SKM-1 (cell line): ENCODE measurements at regions not wholly inside any gene's neighbourhood (a gene's known extent, or its start where the extent isn't known, plus 50 kb on each side); places are given as distances from the start of the nearest gene placed in this dataset.
"Not testable (repeated sequence)": the region's sequence is repeated elsewhere in the genome, so short reads cannot be mapped to it uniquely, and the experiment has no call there.

ENCODE experiments used
- DNase-seq: peaks from one replicate; lab custom pipeline; 2025; ENCODE audit not compliant: unreplicated experiment; lab: John Stamatoyannopoulos, UW

DNA sequence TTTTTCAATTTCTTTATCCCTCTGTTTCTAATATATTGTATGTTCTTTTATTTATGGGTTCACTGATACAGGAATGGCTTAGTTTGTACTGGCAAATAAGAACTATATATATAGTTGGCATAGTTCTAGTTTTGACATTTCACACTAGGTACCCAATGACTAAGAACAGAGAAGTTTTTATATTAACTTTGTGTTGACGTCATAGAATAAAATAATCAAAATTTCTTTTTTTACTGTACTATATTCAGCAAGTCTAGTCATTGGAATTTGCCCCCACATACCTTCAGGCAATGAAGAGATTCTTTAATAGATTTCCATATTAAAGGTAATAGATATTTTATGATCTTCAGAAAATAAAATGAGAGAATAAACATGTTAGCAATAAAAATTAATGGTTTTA, 713.2 kb downstream of the NOVA1 start:
- no peak for DNase-seq

DNA sequence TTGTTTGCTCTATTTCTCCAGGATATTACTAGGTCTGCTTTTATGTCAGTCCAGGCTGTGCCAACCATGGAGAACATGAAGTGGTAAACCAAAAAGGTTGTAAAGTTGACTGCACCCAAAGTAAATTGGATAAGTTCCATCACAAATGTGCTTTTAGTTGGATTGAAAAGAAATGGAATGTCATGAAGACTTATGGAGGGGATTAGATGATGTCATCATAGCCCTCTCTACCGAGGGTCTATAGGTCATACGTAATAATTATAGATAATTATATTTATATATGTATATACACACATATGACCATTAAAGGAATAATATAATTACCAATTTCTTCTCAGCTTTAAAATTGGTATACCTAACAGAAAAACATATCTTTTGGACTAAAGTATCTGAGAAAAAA, 714.9 kb downstream of the NOVA1 start:
- DNase-seq = no peak

DNA sequence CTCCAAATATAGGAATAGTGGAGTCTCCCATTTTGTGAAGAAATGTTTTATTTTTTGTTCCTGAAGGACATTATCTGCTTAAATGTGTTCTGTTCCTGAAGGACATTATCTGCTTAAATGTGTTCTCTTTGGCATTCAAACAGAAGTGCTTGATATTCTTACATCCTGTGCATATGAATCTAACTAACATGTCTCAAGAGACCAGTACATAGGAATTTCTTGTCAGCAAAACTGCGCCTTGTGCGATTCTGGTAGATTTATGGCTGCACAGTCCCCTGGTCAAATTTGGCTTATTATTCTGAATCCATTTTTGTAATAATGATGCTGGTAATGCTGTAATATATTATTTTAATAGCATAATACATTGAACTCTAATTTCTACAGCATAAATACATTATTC, 722.4 kb downstream of the NOVA1 start:
- DNase-seq = no peak

DNA sequence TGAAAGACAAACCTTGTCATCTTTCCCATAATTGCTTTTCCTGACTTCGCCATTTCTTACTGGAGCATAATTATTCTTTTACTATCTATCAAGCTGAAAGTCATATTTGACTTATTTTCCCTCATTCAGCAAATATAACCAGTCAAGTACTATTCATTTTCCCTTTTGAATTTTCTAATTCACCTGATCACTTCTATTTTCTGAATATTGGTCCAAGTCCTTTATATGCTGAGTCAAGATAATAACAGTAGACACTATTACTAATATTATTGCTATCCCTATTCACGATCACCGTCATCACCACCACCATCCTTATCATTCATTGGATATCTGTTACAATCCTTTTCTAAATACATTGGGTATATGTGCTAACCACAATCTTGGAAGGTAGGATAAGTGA, 728.0 kb downstream of the NOVA1 start:
- no peak for DNase-seq

DNA sequence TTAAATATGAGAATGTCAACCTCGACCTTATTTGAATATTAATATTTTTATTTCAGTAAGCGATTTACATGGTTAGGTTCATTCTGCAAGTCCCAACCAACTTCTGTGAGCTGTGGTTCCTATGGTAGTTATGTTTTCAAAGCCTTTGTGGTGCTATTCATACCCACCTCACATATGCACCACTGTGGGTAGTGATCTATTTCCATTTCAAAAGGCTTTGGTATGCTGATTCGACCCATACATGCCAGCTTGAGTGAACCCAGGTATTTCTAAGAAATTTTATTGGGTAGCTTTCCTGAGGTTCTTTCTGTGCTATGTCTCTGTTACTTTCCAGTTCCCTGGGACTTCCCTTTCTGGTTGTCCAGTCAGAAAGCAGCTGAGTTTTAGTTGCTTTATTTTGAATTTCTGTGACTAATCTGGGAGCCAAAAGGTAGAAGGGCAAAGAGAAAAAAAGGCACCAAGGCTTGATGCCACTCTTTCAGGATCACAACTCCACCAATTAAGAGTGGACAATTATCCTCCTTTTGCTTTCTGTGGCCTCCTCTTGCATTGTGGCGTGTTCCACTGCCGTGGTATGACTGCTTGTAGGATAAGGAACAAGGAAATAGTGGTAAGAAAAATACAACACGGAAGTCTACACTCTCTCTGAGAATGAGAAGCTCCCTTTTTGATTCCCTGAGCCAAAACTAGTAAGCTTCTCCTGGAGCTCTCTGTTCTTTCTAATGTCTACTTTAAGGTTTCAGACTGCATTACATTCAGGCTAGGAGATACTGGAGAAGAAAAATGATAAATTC, 729.1 kb downstream of the NOVA1 start:
- DNase-seq = no peak

DNA sequence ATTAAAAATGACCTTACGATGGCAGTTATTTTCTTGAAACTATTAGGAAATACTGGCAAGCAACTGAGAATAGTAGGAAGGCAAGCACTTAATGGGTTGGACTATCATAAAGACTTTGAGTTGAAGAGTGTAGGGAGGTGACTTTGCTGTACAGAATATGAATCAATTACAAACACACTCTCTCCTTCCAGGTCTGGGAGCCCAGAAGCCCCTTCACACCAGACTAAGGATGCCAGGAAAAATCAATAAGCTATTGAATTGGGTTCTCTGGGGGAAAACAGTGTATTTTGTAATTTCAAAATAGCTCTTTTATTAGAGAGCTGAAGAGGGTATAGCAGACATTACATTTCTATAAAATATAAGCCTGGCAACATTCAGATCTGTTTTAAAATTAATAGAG, 736.4 kb downstream of the NOVA1 start:
- no peak for DNase-seq

DNA sequence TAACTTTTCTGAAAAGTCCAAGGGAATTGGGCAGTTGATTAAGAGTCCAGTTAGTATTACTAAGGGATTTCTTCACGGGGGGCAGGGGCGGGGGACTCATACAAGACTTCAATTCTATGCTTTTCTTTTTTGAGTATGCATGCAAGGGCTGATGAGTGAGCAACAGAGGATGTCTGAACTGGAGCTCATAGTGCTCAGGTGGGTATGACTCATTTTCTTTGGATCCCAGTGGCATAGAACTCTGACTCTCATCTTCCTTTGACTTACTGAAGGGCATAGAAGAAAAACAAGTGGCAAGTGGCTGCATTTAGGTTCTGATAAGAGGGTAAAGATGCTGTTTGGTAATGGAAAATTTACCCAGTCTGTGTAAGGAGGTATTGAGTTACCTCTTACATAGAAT, 749.2 kb downstream of the NOVA1 start:
- DNase-seq = no peak

DNA sequence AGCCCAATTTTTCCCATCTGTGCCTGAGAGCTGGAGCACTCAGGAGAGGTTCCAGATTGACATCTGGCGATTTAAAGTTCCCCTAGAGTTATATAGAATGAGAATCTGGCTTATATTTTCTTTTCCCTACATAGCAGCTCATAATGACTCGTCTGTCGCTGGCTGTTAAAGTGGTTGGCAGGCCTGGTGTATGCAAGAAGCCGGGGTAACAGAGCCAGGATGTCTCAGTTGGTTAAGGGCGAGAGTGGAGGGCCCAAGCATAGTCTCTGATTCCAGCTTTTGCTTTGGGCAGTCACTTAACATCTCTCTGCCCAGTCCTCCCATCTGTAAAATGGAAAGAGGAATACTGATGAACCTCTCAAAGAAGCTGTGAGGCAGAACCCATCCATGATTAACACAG, 751.6 kb downstream of the NOVA1 start:
- DNase-seq = no peak

DNA sequence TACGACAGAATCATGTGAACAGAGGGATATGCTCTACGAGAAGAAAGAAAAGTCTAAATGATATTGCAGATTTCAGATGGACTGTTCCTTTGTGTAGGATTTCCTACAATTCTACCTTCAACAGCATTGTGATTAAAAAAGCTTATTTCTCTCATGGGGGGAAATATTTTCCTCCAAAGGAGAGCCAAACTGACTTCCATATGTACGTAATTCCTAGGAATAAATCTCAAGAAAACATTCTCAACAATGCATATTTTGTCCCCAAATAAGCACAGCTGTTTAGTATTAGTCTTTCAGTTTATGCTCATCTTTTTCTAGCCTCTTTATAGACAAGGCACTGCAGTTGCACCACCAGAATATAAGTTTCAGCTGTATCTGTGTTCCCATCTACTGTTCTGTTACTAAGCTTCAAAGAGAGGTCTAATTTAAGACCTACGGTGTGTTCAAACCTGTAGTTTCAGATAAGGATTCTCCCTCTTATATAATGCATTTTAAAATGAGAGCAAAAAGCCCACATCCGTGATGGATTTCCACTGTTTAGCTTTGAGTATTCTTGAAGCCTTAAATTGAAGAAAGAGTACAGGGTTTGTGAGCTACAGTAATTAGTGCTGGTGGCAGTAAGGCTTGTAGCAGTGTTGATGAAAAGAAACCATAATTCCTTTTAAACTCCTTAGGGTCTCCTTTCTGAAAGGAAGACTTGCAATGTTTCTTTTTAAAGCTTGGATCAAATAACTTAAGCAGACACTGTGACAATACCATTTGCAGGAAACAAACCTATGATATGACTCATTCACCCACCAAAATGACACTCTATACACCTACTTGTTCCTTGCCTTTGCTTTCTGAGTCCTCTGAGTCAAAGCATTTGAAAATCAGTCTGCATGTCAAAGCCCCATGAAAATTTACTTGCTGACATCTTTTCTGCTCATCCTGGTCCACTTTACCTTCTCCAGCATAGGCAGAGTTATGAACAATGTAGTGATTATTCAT, 754.1 kb downstream of the NOVA1 start:
- no peak for DNase-seq

DNA sequence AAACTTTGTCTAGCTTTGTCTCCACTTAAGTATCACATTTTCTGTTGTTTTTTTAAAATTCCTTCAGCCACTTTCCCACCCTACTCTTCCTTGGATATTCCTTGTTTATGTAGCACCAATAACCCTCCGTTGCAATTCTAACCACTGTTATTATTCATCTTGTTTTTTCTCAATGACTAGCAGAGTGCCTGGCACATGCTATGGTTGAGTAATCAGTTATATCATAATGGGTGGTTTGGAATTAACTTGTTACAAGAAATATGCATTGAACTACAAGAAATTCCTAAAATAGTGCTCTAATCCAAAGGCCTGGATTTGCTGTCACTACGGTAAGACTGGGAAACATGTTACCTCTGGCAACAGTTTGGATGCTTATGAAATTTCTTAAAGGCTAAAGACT, 756.6 kb downstream of the NOVA1 start:
- DNase-seq = no peak

DNA sequence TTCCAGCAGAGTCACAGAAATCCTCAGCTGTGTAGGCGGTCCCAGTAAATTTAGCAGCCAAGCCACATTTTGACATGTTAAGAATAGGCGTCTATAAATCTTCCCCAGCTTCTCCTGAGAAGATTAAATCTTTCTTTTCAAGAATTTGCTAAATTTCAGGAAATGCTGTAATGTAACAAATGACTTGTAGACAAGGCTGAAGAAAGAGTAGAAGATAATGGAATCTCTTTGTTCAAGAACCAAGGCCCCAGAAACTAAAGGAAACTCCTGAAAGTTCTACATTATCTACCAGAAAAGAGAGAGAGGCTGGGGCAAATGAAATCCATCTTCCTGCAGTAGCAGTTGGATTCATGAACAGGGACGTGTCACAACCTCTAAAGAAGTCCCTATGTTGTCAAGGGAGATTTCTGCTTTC, 760.3 kb downstream of the NOVA1 start:
- DNase-seq = no peak

DNA sequence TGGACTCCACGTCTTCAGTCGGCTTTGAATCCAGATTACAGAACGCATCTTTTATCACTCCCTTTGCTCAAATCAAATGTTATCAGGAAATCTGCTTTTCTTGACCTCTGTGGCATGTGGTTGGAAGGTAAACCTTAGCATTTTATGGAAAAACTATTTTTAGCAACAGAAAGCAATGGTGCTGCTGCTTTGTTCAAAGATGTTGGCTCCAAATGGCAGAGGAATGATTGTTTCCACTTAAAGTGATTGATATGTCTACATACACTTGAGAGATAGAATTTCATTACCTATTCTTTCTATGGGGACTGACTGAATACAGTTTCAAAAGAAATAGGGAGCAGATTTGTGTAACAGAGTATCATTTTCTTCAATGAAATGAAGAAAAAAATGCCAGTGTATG, 761.2 kb downstream of the NOVA1 start:
- DNase-seq = no peak

DNA sequence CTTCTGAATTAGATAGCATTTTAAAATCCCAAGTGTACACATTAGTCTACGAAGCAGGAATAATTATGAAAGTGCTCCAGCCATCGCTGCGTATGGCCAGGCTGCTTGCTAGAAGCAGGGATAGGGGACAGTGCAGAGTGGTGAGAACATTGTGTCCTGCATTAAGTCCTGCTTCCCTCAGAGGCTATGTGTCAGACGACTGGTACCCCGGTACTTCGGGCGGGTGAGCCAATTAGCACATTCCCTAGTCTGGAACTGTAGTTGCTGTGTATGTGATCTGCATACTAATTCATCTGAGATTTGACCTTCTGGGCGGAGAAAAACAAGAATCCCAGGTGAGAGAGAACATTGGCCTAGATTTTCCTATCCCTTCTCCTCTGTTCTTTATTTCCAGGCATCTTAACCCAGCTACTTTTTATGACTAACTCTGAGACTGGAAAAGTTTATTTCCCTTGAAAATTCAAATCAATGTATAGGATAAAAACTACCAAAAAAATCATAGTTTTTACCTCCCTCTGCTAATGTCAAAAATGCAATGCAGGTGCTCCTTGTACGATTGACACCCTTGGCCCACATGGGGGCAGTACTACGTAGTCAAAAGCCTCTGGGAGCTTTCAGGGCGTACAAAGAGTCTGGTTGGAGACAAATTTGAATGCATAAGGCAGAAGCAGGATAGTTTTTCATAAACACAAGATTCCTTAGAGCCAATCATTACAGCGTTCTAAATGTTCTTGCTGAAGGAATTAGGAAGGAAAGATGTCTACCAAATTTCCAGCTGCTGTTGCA, 764.3 kb downstream of the NOVA1 start:
- no peak for DNase-seq

DNA sequence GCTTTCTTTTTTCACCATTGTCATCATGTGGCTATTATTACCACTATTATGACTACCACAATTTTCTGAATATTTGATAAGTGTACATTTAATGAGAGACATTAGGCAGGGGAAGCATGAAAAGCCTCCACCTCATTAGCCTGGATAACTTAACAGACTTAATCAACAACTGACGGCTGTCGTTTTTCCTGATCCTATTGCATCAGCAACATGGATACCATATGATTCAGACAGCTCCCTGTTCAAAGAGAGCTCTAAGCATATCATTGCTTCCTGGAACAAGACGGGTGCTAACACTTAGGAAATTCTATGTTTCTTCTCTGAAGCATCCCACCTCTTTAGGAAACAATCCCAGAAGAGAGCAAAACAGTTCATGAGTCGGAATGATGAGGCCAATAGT, 765.2 kb downstream of the NOVA1 start:
- no peak for DNase-seq

DNA sequence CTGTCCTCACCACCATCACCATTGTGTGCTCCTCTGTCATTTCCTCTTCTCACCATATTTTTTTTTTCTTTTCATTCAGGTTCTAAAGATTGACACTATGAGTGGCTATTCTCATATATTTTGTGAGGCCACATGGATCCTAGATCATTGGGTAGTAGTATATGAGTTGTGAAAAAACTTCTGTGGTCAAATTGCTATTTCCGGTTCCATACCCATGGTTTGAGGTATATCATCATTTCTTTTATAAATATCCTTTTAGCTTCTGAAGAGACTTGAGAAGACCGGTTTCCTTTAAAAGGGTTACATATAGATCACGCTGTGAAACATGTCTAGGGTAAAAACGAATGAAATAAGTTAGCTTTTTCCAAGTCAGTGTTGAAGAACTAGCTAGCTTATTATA, 769.3 kb downstream of the NOVA1 start:
- DNase-seq = no peak

DNA sequence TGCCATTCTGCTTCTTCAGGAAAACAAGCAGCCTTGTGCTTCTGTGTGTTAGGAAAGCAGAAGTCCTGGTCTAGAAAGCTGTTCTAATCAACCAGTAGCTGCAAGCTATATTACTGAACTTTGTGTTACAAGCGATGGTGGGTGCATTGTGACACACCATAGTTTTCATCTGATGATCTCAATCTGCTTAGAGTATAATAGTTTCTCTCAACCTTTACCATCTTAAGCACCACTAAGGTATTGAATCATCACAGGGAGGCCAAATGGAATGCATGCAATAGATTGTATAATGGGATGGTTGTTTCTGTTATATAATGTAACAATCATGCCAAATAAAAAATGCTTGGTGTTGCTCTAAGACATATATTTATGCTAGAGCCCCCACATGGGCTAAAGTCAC, 771.7 kb downstream of the NOVA1 start:
- no peak for DNase-seq

DNA sequence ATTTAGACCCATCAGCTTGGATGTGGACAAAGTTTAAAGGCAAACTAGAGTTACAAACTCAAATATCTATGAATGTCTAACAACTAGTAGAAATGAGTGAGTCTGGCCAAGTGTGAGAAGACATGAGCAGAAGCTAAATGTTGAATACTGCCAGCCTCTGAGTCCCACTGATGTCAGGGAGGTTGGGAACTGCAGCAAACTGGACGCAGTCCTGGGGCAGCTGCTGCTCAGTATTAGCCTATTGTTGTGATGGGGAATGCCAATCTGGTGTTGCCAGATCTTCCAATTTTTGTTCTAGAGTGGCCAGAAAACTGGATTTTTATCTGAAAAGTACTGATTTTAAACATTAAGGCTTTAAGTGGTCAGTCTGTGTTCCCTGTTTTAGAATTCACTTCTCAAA, 770.4 kb upstream of the STXBP6 start:
- no peak for DNase-seq

DNA sequence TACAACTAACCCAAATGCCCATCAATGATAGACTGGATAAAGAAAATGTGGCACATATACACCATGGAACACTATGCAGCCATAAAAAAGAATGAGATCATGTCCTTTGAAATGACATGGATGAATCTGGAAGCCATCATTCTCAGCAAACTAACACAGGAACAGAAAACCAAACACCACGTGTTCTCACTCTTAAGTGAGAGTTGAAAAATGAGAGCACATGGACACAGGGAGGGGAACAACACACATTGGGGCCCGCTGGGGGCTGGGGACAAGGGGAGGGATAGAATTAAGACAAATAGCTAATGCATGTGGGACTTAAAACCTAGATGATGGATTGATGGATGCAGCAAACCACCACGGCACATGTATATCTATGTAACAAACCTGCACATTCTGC, 764.7 kb upstream of the STXBP6 start:
- not testable (repeated sequence) for DNase-seq

DNA sequence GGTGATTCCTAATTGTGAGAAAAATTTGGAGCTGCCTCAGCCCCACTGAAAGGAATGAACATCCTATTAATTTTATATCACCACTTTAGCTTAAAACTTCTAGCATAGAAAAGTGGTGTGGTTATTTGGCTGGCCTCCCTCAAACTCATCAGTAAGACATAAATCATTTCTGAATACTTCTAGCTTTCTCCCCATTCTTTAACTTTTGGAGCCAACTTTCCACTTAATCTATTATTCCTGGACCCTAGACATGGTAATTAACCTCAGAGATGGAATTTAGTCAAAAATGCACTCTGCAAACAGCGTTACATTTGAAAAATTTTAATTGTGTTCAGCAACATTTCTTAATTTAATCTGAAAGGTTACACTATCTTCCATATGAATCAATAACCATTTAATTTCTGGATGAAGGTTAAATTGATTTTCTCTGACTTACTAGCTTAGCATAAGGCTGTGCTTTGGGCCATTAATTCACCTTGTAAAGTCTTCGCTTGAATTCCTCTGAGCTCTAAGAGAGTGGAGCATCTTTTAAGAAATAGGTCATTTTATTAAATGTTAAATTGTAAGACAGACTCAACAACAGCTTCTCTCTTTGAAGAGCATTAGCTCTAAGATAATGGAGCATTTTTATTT, 753.6 kb upstream of the STXBP6 start:
- DNase-seq = no peak

DNA sequence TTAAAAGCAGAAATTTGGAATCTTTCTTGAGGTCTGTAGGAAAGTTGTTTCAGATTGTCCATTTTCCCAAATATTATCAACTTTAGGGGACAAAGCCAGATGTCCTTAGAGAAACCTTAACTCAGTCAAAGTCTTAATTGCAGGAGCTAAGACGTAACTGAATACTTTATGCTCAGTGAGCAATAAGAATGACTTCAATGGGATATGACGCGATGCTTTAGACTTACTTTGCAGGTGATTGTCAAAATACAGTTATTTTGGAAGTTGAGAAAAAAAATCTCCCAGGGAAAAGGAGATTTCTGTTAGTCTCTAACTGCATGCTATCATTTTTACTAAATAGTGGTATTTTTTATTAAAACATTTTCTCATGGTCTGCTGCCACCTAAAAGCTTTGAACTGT, 750.9 kb upstream of the STXBP6 start:
- no peak for DNase-seq

DNA sequence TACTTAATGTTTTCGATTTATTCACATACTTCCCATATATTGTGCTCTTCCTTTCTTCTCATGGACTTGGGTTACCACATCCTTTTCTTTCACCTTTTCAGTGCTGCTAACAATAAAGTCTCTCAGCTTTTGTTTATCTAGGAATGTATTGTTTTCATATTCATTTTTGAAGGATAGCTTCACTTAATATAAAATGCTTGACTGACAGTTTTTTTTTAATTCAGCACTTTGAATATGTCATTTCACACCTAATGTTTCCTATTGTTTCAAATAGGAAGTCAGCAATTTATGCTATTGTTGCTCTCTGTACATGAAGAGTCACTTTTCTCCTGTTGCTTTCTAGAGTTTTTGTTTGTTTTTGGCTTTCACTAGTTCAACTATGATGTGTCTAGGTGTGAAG, 738.3 kb upstream of the STXBP6 start:
- no peak for DNase-seq
